ENCODE measurements at regions not wholly inside any gene's neighbourhood (a gene's known extent, or its start where the extent isn't known, plus 50 kb on each side); places are given as distances from the start of the nearest gene placed in this dataset.

- no peak overlapping the region for H3K4me3 ChIP-seq (ENCODE audit: extremely low read depth in 1 of 4, insufficient read depth in 2 of 4, low read depth in 3 of 4, low read length in 4 of 4)
- H2AK5ac ChIP-seq (ENCODE audit: low read depth, low read length), result no peak overlapping the region
- H2BK120ac ChIP-seq (replicated peaks; ENCODE audit: low read depth, low read length), result no peak overlapping the region
- DNase-seq (ENCODE audit: low read depth in 1 of 2, low spot score in 2 of 2), result no peak
- H3K27ac ChIP-seq (ENCODE audit: low read depth, low read length), result no peak overlapping the region
- FAIRE-seq, result no peak
- H4K8ac ChIP-seq (ENCODE audit: extremely low read depth, insufficient read depth, low read length), result no peak overlapping the region
- H4K5ac ChIP-seq (ENCODE audit: insufficient read length, low read depth, low read length), result no peak overlapping the region
- CTCF ChIA-PET (ENCODE audit: partially characterized antibody), result no interaction called here
- no peak overlapping the region for H4K91ac ChIP-seq (replicated peaks; ENCODE audit: insufficient read length, low read length)
- no peak overlapping the region for H2BK5ac ChIP-seq (ENCODE audit: low read depth, low read length)
- no peaks in the 10 kb centered on the region for H4K20me1 ChIP-seq (replicated peaks in 1 of 2; ENCODE audit: control insufficient read depth in 1 of 2, insufficient read depth in 2 of 2, low read length in 2 of 2)
- H2BK20ac ChIP-seq (ENCODE audit: low read length), result no peak overlapping the region
- no peaks in the 10 kb centered on the region for H3K79me2 ChIP-seq (ENCODE audit: control insufficient read depth in 1 of 2, insufficient read depth in 2 of 2, low read length in 2 of 2)
- H3K79me1 ChIP-seq (ENCODE audit: low read depth, low read length), result no peaks in the 10 kb centered on the region
- H3K9me3 ChIP-seq (ENCODE audit: insufficient read depth in 2 of 2, low read depth in 1 of 2, low read length in 1 of 2), result no peaks in the 10 kb centered on the region
- no peak overlapping the region for H2BK12ac ChIP-seq (ENCODE audit: low read depth, low read length)
- H2BK15ac ChIP-seq (ENCODE audit: low read length), result no peak overlapping the region
- no peak overlapping the region for H3K4me2 ChIP-seq (ENCODE audit: insufficient read depth in 1 of 2, low read depth in 2 of 2, low read length in 2 of 2)
- POLR2A ChIA-PET (ENCODE audit: partially characterized antibody), result no interaction called here
- no peak overlapping the region for H3K14ac ChIP-seq (ENCODE audit: insufficient read length)
- no peak overlapping the region for H2AFZ ChIP-seq (ENCODE audit: low read length)
- no peaks in the 10 kb centered on the region for H3K23me2 ChIP-seq (ENCODE audit: low read depth, low read length)
- TF ChIP-seq USF2 (IDR thresholded peaks at IDR 0.05; ENCODE audit: low read length), result no peak
- TF ChIP-seq GABPA (IDR thresholded peaks at IDR 0.05; ENCODE audit: borderline replicate concordance, insufficient read depth, low read length), result no peak
- no peak overlapping the region for H3K9ac ChIP-seq (replicated peaks in 1 of 4; ENCODE audit: extremely low read depth in 1 of 4, low read depth in 3 of 4, low read length in 3 of 4)
- H3K4me1 ChIP-seq (replicated peaks in 1 of 4; ENCODE audit: control insufficient read depth in 3 of 4, insufficient read depth in 4 of 4, low read length in 3 of 4), result peaks cover 0 to 7% (median 0%) of the 10 kb centered on the region in 4 experiments; a peak in 2 of 7 replicates
- H3K56ac ChIP-seq (replicated peaks; ENCODE audit: insufficient read length, low read depth, low read length), result no peak overlapping the region
- no peak overlapping the region for H3K4ac ChIP-seq (replicated peaks; ENCODE audit: insufficient read length, low read depth, low read length)
- no peak overlapping the region for H3K23ac ChIP-seq (ENCODE audit: insufficient read length)
- H3K18ac ChIP-seq (ENCODE audit: extremely low read depth, low read length), result no peak overlapping the region
- H3K36me3 ChIP-seq (ENCODE audit: control insufficient read depth in 2 of 4, insufficient read depth in 4 of 4, low read length in 3 of 4), result no peaks in the 10 kb centered on the region
- no peaks in the 10 kb centered on the region for H3K27me3 ChIP-seq (replicated peaks in 1 of 4; ENCODE audit: control insufficient read depth in 3 of 4, extremely low read depth in 1 of 4, insufficient read depth in 3 of 4, low read length in 3 of 4)
Measured at GRCh38 chr1:101479945-101480344, 243.1 kb downstream of the S1PR1 start.
